Liver (tissue), 8 donors: ENCODE measurements at regions not wholly inside any gene's neighbourhood (a gene's known extent, or its start where the extent isn't known, plus 50 kb on each side); places are given as distances from the start of the nearest gene placed in this dataset.

ENCODE experiments used
- DNase-seq: peaks from one replicate; pipeline ENCODE4 v3.0.0-alpha.2; 2017; ENCODE audit warnings: low spot score
- H3K27ac ChIP-seq, 2 donors: one replicate each; pipeline ENCODE4 v1.7.0; 2013; ENCODE audit warnings: inconsistent platforms in 2 of 2, low read length in 2 of 2, control low read depth in 1 of 2, low read depth in 1 of 2, mild to moderate bottlenecking in 1 of 2
- H3K27me3 ChIP-seq, 4 donors: one replicate each; pipeline versions ENCODE4 v1.6.1 to v1.7.0; 2013; ENCODE audit warnings: low read length in 3 of 4, inconsistent platforms in 1 of 4, mild to moderate bottlenecking in 1 of 4, moderate library complexity in 1 of 4; ENCODE audit not compliant: control insufficient read depth in 4 of 4, insufficient read depth in 4 of 4
- H3K36me3 ChIP-seq, 4 donors: one replicate each; pipeline versions ENCODE4 v1.6.1 to v1.7.0; 2013; ENCODE audit warnings: low read length in 3 of 4, mild to moderate bottlenecking in 3 of 4, low read depth in 1 of 4, moderate library complexity in 1 of 4; ENCODE audit not compliant: control insufficient read depth in 4 of 4, insufficient read depth in 3 of 4
- H3K4me1 ChIP-seq, 4 donors: one replicate each; pipeline versions ENCODE4 v1.6.1 to v1.7.0; 2013; ENCODE audit warnings: low read length in 3 of 4, mild to moderate bottlenecking in 3 of 4, moderate library complexity in 1 of 4; ENCODE audit not compliant: control insufficient read depth in 4 of 4, insufficient read depth in 4 of 4
- H3K4me3 ChIP-seq, 3 donors: one replicate each; pipeline versions ENCODE4 v1.6.1 to v1.7.0; 2013; ENCODE audit warnings: low read length in 3 of 3, control low read depth in 1 of 3, low read depth in 1 of 3, mild to moderate bottlenecking in 1 of 3
- H3K9ac ChIP-seq, 2 donors: one replicate each; pipeline ENCODE4 v1.7.0; 2013; ENCODE audit warnings: low read length in 2 of 2, mild to moderate bottlenecking in 2 of 2, moderate library complexity in 2 of 2, control low read depth in 1 of 2, low read depth in 1 of 2
- H3K9me3 ChIP-seq, 4 donors: one replicate each; pipeline versions ENCODE4 v1.6.1 to v1.7.0; 2013; ENCODE audit warnings: low read length in 3 of 4; ENCODE audit not compliant: control insufficient read depth in 4 of 4
- FOXA1 ChIP-seq: IDR thresholded peaks from 2 replicates; pipeline ENCODE4 v1.6.1; 2016; ENCODE audit warnings: antibody characterized with exemption
- FOXA2 ChIP-seq: IDR thresholded peaks from 2 replicates; pipeline ENCODE4 v1.6.1; 2016; ENCODE audit warnings: antibody characterized with exemption
- GABPA ChIP-seq, 2 donors: IDR thresholded peaks in 1 of 2; conservative IDR thresholded peaks in 1 of 2; 2 replicates each; pipeline ENCODE4 v1.6.1; 2016; ENCODE audit warnings: antibody characterized with exemption in 2 of 2, mild to moderate bottlenecking in 1 of 2, moderate library complexity in 1 of 2
- HNF4A ChIP-seq, 2 donors: conservative IDR thresholded peaks; 2 replicates each; pipeline ENCODE4 v1.6.1; 2016; ENCODE audit warnings: antibody characterized with exemption in 2 of 2, mild to moderate bottlenecking in 2 of 2
- HNF4G ChIP-seq: IDR thresholded peaks from 2 replicates; pipeline ENCODE4 v1.6.1; 2016; ENCODE audit warnings: antibody characterized with exemption
- JUND ChIP-seq, 2 donors: IDR thresholded peaks; 2 replicates each; pipeline ENCODE4 v1.6.1; 2016; ENCODE audit warnings: antibody characterized with exemption in 2 of 2
- NR2F2 ChIP-seq: IDR thresholded peaks from 2 replicates; pipeline ENCODE4 v1.6.1; 2016; ENCODE audit warnings: antibody characterized with exemption
- RAD21 ChIP-seq, 2 donors: IDR thresholded peaks; 2 replicates each; pipeline ENCODE4 v1.6.1; 2016; ENCODE audit warnings: antibody characterized with exemption in 2 of 2, mild to moderate bottlenecking in 2 of 2
- RXRA ChIP-seq, 2 donors: IDR thresholded peaks; 2 replicates each; pipeline ENCODE4 v1.6.1; 2017 to 2018; ENCODE audit warnings: antibody characterized with exemption in 2 of 2, mild to moderate bottlenecking in 1 of 2
- SP1 ChIP-seq: IDR thresholded peaks from 2 replicates; pipeline ENCODE4 v1.6.1; 2018; ENCODE audit warnings: antibody characterized with exemption, mild to moderate bottlenecking
- TAF1 ChIP-seq: conservative IDR thresholded peaks from 2 replicates; pipeline ENCODE4 v1.6.1; 2016; ENCODE audit warnings: antibody characterized with exemption, mild to moderate bottlenecking
- YY1 ChIP-seq: IDR thresholded peaks from 2 replicates; pipeline ENCODE4 v1.6.1; 2016; ENCODE audit warnings: antibody characterized with exemption, mild to moderate bottlenecking
- WGBS: extraction: QIAGEN DNeasy Blood & Tissue Kit; methylation state at CpG from one replicate; pipeline ENCODE4 v1.1.7; 2013; 5-methylcytosine and 5-hydroxymethylcytosine counted together
- TF ChIP-seq, protein P1 (sequence below): IDR thresholded peaks from 2 replicates; pipeline ENCODE4 v1.6.1; 2016; ENCODE audit warnings: antibody characterized with exemption, mild to moderate bottlenecking
- TF ChIP-seq, protein P2 (sequence below): IDR thresholded peaks from 2 replicates; pipeline ENCODE4 v1.6.1; 2016; ENCODE audit warnings: antibody characterized with exemption
- TF ChIP-seq, protein P3 (sequence below): fragments of 150-350 bp; IDR thresholded peaks from 2 replicates; pipeline ENCODE4 v1.5.1; 2017; ENCODE audit warnings: improper control_type of control experiment, low read depth, low read length; ENCODE audit not compliant: missing input control
- TF ChIP-seq, protein P4 (sequence below): IDR thresholded peaks from 2 replicates; pipeline ENCODE4 v1.6.1; 2016; ENCODE audit warnings: antibody characterized with exemption
- TF ChIP-seq, protein P5 (sequence below): IDR thresholded peaks from 2 replicates; pipeline ENCODE4 v1.6.1; 2016; ENCODE audit warnings: antibody characterized with exemption
- donor health status: healthy.
- donor health status: healthy.
- donor health status: healthy.
- donor health status: healthy.
- donor health status: healthy.

DNA sequence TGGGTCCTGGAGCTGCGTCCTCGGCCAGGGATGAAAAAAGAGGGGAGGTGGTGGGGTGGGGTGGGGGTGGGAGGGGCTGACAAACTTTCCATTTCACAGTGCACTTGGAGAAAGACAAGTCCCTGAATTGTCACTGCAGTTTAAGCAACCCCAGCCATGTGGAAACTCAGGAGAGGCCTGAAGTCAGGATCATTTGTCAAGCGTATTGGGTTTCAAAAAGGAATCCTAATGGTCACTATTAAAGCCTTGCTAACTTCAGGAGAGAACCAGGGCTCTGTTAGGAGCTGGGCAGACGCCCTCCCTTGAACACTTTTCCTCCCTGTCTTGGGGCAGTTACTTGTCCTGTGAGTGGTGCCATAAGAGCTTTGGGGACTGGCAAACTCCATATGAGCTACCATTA, 159.9 kb downstream of the FNDC1 start:
- no peak for TF ChIP-seq FOXA1
- TF ChIP-seq, protein P1, sequence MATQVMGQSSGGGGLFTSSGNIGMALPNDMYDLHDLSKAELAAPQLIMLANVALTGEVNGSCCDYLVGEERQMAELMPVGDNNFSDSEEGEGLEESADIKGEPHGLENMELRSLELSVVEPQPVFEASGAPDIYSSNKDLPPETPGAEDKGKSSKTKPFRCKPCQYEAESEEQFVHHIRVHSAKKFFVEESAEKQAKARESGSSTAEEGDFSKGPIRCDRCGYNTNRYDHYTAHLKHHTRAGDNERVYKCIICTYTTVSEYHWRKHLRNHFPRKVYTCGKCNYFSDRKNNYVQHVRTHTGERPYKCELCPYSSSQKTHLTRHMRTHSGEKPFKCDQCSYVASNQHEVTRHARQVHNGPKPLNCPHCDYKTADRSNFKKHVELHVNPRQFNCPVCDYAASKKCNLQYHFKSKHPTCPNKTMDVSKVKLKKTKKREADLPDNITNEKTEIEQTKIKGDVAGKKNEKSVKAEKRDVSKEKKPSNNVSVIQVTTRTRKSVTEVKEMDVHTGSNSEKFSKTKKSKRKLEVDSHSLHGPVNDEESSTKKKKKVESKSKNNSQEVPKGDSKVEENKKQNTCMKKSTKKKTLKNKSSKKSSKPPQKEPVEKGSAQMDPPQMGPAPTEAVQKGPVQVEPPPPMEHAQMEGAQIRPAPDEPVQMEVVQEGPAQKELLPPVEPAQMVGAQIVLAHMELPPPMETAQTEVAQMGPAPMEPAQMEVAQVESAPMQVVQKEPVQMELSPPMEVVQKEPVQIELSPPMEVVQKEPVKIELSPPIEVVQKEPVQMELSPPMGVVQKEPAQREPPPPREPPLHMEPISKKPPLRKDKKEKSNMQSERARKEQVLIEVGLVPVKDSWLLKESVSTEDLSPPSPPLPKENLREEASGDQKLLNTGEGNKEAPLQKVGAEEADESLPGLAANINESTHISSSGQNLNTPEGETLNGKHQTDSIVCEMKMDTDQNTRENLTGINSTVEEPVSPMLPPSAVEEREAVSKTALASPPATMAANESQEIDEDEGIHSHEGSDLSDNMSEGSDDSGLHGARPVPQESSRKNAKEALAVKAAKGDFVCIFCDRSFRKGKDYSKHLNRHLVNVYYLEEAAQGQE, result no peak
- TF ChIP-seq FOXA2, result no peak
- no peak for TF ChIP-seq HNF4G
- TF ChIP-seq GABPA (IDR thresholded peaks at IDR 0.05 in 1 of 2, conservative IDR thresholded peaks at IDR 0.05 in 1 of 2), result no peak
- TF ChIP-seq RXRA (IDR thresholded peaks at IDR 0.05), result no peak
- no peak for TF ChIP-seq SP1
- TF ChIP-seq, protein P2, sequence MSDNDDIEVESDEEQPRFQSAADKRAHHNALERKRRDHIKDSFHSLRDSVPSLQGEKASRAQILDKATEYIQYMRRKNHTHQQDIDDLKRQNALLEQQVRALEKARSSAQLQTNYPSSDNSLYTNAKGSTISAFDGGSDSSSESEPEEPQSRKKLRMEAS, result no peak
- no peak for TF ChIP-seq NR2F2
- no peak for TF ChIP-seq HNF4A (conservative IDR thresholded peaks at IDR 0.05)
- TF ChIP-seq, protein P3, sequence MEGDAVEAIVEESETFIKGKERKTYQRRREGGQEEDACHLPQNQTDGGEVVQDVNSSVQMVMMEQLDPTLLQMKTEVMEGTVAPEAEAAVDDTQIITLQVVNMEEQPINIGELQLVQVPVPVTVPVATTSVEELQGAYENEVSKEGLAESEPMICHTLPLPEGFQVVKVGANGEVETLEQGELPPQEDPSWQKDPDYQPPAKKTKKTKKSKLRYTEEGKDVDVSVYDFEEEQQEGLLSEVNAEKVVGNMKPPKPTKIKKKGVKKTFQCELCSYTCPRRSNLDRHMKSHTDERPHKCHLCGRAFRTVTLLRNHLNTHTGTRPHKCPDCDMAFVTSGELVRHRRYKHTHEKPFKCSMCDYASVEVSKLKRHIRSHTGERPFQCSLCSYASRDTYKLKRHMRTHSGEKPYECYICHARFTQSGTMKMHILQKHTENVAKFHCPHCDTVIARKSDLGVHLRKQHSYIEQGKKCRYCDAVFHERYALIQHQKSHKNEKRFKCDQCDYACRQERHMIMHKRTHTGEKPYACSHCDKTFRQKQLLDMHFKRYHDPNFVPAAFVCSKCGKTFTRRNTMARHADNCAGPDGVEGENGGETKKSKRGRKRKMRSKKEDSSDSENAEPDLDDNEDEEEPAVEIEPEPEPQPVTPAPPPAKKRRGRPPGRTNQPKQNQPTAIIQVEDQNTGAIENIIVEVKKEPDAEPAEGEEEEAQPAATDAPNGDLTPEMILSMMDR, result no peak
- no peak for TF ChIP-seq JUND (IDR thresholded peaks at IDR 0.05)
- no peak for TF ChIP-seq TAF1
- TF ChIP-seq, protein P4, sequence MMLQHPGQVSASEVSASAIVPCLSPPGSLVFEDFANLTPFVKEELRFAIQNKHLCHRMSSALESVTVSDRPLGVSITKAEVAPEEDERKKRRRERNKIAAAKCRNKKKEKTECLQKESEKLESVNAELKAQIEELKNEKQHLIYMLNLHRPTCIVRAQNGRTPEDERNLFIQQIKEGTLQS, result no peak
- TF ChIP-seq, protein P5, sequence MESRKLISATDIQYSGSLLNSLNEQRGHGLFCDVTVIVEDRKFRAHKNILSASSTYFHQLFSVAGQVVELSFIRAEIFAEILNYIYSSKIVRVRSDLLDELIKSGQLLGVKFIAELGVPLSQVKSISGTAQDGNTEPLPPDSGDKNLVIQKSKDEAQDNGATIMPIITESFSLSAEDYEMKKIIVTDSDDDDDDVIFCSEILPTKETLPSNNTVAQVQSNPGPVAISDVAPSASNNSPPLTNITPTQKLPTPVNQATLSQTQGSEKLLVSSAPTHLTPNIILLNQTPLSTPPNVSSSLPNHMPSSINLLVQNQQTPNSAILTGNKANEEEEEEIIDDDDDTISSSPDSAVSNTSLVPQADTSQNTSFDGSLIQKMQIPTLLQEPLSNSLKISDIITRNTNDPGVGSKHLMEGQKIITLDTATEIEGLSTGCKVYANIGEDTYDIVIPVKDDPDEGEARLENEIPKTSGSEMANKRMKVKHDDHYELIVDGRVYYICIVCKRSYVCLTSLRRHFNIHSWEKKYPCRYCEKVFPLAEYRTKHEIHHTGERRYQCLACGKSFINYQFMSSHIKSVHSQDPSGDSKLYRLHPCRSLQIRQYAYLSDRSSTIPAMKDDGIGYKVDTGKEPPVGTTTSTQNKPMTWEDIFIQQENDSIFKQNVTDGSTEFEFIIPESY, result no peak
- no peak for TF ChIP-seq YY1
- no peak for TF ChIP-seq RAD21 (IDR thresholded peaks at IDR 0.05)
- no peaks in the 10 kb centered on the region for H3K27me3 ChIP-seq
- no peak overlapping the region for H3K4me3 ChIP-seq
- no peak for DNase-seq
- no peak overlapping the region for H3K9ac ChIP-seq
- no peaks in the 10 kb centered on the region for H3K36me3 ChIP-seq
- H3K9me3 ChIP-seq, result peaks cover 0 to 7% (median 3%) of the 10 kb centered on the region in 4 donors
- H3K27ac ChIP-seq, result no peak overlapping the region
- H3K4me1 ChIP-seq, result no peaks in the 10 kb centered on the region
- 78% methylated on average over 4 of the region's 4 CpGs for WGBS

DNA sequence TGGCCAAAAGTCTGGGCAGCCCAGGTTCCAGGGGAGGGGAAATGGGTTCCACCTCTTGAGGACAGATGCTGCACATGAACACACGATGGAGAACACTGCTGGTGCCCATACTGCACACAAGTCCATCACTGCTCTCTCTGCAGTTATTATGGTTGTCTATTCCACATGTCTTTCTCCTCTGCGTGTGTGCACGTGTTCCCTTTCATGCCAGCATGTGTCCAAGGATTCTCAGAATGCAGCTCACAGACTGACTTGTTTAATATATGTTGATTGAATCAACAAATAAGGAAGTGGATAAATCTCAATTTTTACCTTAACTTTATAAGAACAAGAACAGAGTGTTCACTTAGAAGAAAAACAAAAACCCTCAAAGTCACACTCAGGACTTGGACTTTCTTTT, 158.9 kb downstream of the FNDC1 start:
- Histone ChIP-seq H3K4me1 (no peaks in the 10 kb centered on the region), H3K4me3 (no peak overlapping the region), H3K36me3 (no peaks in the 10 kb centered on the region), H3K9me3 (peaks cover 0 to 2% (median 0%) of the 10 kb centered on the region in 4 donors), H3K9ac (no peak overlapping the region), H3K27me3 (no peaks in the 10 kb centered on the region), H3K27ac (no peak overlapping the region)
- TF ChIP-seq FOXA2, result no peak
- TF ChIP-seq, protein P1, result no peak
- no peak for DNase-seq
- 84% methylated on average over 3 of the region's 3 CpGs for WGBS
